HG03045 (cell line): ENCODE measurements at regions not wholly inside any gene's neighbourhood (a gene's known extent, or its start where the extent isn't known, plus 50 kb on each side); places are given as distances from the start of the nearest gene placed in this dataset.
"Not testable (repeated sequence)": the region's sequence is repeated elsewhere in the genome, so short reads cannot be mapped to it uniquely, and the experiment has no call there.

Experiments used
- ATAC-seq: cut with Tn5 transposase; IDR thresholded peaks from one replicate; pipeline ENCODE4 v1.9.1; 2021; ENCODE audit warnings: mild to moderate bottlenecking, moderate library complexity; ENCODE audit not compliant: unreplicated experiment

DNA sequence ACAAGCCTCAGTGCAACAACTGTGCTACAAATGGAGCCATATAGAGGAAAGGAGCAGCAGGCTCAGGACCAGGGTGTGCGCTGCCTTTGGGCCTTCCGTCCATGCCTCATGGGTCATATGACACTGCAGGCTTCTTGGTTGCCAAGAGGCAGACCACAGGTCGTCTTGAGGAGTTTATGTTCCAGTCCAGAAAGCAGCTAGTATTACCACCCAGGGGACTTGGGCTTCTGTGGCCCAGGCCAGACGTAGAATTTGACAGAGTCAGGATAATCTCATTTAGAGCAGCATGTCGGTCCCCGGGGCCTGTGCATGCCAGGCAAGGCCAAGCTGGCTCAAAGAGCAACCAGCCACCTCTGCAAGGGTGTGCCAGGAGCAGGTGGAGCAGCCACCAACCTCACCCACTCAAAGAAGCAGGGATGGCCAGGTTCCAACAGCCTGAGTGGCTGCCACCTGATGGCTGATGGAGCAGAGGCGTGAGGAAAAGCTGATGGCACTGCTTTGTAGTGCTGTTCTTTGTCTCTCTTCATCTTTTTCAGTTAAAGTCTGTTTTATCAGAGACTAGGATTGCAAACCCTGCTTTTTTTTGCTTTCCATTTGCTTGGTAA, 109.1 kb downstream of the CCDC74A start:
- ATAC-seq, result not testable (repeated sequence)

DNA sequence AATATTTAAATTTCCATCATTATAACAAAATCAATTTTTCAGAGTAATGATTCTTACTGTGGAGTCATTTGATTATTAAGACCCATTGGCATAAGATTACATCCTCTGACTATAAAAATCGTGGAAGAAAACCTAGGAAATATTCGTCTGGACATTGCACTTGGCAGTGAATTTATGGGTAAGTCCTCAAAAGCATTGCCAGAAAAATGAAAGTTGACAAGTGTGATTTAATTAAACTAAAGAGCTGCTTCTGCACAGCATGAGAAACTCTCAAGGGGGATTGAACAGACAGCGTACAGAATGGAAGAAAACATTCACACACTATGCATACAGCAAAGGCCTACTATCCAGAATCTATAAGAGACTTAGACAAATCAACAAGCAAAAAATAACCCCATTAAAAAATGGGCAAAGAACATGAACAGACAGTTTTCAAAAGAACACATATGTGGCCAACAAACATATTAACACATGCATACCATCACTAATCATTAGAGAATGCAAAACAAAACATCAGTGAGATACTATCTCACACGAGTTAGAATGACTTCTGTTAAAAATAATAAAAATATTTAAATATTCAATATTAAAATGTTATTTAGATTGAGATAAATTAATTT, 111.4 kb downstream of the CCDC74A start:
- not testable (repeated sequence) for ATAC-seq

DNA sequence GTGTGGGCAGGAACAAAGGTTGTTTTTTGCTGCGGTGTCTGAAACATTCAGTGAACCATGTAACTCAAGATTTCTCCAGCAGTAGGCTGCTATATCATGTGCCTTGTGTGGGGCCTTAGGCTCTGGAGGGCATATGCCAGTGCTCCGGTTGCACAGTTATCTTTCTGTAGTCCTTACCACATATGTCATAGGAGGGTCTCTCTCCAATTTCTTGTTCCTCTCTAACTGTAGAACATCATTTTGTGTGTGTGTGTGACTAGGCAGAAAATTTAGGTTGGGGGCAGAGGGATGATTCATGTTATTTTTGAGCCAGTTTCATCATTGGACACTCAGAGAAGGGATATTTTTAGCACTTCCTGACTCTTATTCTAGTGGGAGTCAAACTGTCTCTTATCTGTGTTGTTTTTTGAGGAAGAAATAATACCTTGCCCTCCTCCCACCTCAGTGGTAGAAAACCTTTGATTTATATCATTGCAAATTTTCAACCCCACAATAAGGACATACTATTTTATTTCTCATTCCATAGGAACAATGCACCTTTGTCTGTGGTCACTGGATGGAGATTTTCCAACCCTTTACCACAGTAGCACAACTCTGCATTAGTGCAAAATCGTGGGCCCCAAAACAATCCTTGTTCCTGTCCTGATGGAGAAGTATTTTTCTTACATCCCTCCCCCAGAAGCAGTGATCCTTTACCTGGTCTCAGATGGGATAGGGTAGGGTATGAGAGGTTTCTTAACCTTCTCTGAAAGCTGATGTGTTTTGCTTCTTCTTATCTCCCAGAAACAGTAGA, 113.9 kb downstream of the CCDC74A start:
- ATAC-seq, result no peak

DNA sequence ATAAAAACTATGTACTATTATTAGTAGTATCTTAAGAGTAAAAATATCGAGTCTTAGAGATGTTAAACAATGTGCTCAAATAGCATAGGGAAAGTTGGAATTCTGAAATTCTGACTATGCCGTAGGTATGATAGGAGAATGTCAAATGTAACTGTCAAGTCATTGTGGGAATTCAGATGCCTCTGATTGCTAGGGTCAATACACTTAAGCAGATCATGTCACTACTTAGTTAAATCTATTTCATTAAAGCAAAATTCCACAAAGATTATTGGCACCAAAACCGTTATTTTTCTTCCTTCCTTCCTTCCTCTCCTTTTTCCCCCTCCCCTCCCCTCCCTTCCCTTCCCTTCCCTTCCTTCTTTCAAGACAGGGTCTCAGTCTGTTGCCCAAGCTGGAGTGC, 115.5 kb downstream of the CCDC74A start:
- not testable (repeated sequence) for ATAC-seq

DNA sequence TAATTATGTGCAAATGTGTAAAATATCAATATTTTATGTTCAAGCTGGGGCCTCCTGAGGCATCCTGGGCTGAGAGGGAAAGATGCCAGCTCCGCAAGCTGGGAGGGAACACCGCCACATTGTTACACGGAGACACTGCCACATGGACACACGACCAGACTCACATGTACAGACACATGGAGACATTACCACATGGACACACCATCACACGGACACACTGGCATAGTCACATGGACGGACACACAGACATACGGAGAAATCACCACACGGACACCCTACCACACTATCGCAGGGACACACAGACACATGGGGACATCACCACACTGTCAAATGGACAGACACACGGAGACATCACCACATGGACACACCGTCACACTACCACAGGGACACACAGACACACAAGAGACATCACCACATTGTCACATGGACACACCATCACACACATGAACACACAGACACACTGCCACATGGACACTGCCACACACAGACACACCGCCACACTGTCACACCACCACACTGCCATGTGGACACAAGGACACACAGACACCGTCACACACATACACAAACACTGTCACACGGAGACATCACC, 117.6 kb downstream of the CCDC74A start:
- no peak for ATAC-seq

DNA sequence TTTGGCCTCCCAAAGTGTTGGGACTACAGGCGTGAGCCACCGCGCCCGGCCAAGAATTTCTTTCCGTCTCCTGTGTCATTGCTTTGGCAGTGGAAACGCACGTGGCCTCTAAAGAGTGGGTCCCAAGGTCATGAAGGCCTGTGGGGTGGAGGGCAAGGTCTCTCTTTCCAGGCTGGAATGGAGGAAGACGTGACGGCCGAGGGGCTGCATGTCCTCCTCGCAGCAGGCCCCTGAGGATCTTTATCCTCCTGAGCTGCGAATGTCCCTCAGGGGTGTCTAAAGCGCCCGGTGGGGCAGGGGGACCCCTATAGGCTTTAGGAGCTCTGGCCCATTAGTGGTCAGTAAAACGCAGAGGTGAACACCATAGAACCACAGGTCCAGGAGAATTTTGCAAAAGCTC, 118.5 kb downstream of the CCDC74A start:
- not testable (repeated sequence) for ATAC-seq

DNA sequence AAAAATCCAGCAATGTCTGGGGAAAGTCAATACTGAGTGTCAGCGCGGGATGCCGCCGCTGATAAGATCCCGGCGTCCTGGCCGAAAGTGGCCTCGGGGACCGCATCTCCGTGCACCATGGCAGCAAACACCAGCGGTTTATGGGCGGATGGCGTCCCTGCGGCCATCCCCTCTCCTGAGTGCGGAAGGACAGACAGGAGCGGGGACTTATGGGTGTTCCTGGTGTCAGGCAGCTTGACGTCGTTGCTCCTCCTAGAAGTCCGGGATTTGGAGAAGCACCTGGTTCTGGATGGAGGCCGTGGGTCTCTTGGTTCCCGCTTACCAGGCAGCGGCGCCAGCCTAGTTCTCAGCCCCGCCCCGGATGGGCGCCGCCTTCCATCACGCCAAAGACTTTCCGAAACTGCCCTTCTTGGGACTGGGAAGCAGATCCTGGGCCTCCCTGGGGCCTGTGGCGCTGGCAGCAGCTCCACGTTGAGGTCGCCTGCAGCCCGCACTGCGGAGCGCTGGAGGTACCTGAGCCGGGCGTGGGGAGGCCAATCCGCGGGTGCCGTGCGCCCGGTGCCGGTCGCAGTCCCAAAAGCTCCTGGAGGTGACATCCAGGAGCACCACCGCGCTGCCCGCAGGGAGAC, 119.1 kb downstream of the CCDC74A start:
- no peak for ATAC-seq

DNA sequence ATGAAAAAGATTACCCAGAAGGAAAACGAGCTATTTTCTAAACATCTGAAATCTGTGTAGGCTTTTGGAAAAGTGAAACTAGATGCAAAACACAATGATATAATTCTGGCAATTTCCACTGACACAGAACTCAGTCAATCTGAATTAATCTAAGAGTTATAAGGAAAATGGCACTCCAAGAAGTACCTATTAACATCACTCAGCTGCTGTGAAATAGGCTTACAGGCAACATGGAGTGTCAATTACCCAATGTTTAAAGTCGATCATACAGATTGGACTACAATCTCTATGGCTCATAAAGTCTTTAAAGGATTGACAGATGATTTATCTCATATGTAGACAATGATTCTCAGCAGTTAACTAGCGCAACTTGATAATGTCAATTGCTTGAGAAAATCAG, 120.9 kb downstream of the CCDC74A start:
- not testable (repeated sequence) for ATAC-seq

DNA sequence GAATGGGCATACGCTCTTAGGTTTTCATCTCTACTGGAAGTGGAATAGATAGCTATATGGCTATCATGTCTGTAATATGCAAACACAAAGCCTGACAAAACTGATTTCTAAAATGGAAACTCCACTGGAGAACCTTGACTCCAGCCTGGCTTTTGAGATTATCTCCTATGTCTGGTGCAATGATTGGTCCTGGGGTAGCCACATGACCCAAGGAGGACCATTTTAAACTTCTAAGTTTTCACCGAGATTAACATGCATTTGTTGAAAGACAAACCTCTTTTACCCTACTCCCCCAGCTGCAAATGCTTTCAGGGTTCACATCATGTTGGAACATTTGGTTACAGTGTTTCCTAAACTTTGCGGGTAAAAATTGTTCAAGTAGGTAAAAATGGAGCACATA, 124.6 kb downstream of the CCDC74A start:
- ATAC-seq, result not testable (repeated sequence)

DNA sequence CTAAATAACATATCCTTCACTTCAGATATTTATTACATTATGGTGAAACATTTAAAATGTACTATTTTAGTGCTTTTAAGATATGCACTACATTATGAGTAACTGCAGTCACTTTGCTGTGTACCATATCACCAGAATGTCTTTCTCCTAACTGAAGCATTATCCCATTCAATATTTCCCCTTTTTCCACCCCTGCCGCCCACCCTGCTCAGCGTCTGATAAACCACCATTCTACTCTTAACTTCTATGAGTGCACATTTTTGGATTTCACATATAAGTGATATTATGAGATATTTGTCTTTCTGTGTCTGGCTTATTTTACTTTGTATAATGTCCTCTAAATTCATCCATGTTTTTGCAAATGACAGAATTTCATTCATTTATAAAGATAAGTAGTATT, 126.4 kb downstream of the CCDC74A start:
- not testable (repeated sequence) for ATAC-seq

DNA sequence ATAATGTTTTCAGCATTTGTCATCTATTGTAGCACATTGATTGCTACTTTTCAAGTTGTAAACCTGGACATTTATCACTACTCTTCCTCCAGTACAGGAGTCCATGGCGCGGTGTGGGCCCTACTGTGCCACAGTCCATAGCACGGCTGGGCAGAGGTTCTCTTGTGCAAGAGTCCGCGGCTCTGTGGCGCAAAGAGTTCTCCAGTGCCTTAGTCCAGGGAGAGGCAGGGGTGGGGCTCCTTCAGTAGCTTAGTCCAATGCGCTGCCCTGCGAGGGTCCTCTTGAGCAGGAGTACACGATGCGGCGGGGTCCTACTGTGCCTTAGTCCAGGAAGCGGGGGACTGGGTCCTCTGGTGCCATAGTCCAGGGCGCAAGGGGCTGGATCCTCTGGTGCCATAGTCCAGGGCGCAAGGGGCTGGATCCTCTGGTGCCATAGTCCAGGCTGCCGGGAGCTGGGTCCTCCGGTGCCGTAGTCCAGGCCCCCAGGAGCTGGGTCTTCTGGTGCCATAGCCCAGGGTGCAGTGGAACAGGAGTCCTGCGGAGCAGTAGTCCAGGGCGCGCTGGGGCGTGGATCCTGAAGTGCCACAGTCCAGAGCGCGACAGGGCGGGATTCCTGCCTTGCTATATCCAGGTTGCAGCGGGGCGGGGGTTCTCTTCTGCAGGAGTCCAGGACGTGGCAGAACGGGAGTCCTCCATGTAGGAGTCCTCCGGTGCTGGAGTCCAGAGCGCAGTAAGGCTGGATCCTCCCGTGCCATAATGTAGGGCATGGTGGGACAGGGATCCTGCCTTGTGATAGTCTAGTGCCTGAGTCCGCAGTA, 129.3 kb downstream of the CCDC74A start:
- ATAC-seq, result no peak

DNA sequence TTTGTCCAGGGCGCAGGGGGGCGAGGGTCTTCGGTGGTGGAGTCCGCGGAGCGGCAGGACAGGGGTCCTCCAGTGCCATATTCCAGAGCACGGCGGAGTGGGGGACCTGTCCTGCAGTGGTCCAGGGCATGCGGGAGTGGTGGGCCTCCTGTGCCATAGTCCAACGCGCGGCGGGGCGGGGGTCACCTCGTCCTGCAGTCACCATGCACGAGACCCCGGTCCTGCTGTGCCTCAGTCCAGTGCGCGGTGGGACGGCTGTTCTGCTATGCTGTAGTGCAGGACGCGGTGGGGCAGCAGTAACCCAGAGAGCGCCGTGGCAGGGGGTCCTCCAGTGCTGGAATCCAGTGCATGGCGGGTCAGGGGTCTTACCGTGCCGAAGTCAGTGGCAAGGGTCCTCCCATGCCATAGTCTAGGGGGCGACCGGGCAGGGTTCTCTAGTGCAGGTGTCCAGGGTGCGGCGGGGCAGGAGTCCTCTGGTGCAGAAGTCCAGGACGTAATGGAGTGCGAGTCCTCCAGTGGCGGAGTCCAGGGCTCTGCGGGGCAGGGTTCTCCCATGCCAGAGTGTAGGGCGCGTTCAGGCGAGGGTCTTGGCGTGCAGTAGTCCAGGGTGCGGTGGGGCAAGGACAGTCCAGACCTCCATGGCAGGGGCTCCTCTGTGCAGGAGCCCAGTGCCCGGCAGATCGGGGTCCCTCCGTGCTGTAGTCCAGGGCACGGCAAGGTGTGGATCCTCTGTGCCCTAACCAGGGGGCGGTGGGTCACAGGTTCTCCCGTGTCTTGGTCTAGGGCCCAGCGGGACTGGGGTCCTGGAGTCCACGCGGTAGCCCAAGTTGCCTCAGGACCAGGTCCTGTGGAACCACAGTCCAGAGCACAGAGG, 130.4 kb downstream of the CCDC74A start:
- ATAC-seq, result no peak

DNA sequence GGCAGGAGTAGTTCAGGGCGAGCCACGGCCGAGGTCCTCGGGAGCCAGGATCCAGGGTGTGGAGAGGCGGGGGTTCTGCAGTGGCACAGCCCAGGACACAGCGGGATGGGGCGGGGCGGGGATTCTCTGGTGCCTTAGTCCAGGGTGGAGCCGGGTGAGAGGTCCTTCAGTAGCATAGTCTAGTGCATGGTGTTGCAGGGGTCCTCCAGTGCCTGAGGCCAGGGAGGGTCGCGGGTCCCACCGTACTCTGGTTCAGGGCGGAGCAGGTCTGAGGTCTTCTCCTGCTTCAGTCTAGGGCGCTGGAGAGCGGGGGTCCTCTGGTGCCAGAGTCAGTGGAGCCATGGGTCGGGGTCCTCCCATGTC, 131.1 kb downstream of the CCDC74A start:
- no peak for ATAC-seq

DNA sequence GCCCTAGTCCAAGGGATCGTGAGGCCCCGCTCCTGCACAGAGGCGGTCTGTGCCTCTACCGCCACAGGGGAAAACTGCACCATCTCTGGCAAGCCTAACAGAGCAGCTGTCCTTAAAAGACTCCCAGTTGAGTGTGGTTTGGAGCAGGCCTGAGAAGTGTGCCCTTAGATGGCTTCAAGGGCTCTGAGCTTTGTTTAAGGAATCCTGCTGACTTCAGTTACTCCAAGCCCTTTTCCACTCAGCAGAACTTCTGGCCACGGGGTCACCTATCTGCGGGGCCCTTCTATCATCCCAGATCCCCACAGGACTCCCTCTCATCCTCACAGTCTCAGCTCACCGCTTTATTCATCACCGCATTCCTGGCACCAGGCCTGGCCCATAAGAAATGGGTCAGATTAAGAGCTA, 131.5 kb downstream of the CCDC74A start:
- ATAC-seq, result no peak

DNA sequence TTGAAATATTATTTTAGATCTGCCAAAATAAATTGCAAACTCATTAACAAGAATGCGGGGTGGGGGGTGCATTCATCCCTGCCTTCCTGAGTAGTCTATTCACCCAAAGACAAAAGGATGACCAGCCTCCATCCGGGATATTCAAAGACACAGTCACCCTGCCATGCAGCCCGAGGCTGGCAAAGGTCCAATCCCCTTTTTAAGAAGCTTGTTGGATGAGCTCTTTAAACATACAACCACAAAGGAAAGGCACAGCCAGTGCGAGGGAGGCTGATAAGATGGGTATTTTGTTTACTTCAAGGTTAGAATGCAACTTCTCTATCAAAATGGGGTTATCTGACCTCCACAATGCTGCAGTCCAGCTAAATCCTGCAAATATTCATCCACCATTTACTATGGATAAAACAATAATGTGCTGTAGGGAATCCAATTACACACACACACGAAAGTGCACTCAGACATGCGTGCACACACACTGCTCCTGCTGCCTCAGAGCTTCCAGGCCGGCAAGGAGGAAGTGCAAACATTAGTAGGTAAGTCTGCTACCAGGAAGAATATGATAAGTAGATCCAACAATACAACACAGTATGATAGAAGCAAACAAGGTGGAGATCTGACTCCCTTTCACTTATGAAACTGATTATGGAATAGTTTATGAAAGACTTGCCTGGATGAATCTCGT, 133.6 kb downstream of the CCDC74A start:
- not testable (repeated sequence) for ATAC-seq

DNA sequence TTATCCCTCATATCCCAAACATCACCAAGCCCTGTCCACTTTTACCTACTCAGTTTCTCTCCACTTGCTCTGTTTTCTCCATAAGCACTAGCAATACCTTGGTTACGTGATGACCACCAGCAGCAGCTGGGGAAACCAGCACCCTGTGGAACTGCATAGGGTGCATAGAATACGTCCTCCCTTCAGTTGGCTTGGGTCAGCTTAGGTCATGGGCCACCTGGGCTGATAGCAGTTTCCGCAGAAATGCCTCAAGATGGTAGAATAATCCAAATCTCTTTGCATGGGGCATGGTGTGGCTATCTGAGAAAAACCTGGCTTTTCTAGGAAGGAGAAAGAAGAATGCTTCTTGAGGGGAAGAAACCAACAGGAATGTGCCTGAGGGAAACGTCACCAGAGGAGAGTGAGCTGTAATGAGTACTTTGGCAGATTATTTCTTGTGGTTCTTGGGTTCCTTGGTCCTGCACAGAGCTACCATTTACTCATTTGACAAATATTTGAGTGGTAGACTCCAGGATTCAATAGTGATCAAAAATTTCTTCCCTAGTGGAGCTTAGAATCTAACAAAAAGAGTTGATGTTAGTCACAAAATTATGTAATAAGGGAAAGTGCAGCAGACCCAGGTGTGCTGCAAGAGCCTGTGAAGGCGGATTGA, 134.3 kb downstream of the CCDC74A start:
- not testable (repeated sequence) for ATAC-seq

DNA sequence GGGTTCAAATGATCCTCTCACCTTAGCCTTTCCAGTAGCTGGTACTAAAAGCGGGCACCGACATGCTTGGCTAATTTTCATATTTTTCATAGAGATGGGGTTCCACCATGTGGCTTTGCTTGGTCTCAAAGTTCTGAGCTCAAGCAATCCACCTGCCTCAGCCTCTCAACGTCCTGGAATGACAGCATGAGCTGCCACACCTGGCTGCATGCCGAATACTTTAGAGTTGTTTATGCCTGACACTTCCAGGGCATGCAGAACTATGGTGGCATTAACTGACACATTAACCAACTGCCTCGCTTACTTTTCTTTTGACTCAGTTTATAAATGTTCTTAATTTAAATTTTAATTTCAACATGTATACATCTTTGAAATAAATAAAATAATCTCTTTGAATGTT, 135.8 kb downstream of the CCDC74A start:
- ATAC-seq, result not testable (repeated sequence)

DNA sequence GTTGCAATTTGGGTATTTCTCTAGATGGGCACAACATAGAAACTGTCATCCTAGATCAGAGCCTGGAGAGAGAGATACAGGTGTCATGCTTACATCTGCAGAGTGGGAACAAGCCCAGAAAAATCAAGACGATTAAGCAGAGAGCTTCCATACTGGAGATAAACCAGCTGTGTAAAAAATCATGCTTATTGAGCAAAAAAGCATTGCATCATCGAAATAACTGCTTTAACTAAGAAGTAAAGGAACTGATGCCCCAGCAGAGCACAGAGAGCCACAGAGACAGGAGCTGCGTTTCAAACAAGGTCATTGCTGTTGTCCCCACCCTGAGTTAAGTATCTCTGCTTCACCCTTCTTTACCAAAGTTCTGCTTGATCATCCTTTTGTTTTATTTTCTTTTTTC, 138.0 kb downstream of the CCDC74A start:
- not testable (repeated sequence) for ATAC-seq
